Esophagus squamous epithelium (tissue), 5 donors: ENCODE measurements at regions not wholly inside any gene's neighbourhood (a gene's known extent, or its start where the extent isn't known, plus 50 kb on each side); places are given as distances from the start of the nearest gene placed in this dataset.

ENCODE experiments used
- DNase-seq: peaks from one replicate; lab custom pipeline; 2025; lab: John Stamatoyannopoulos, UW
- H3K27ac ChIP-seq, 4 donors: fragments of 200-600 bp; sonication (generic); one replicate each; pipeline ENCODE4 v1.5.1; 2016 to 2019; ENCODE audit warnings: mild to moderate bottlenecking in 1 of 4
- H3K27me3 ChIP-seq, 4 donors: fragments of 200-600 bp; sonication (generic); 1 replicate in 3 of 4; 2 replicates in 1 of 4; pipeline versions ENCODE4 v1.5.1 to v1.6.0; 2017 to 2021; ENCODE audit warnings: antibody characterized with exemption in 1 of 4
- H3K36me3 ChIP-seq, 3 donors: fragments of 200-600 bp; sonication (generic); one replicate each; pipeline ENCODE4 v1.5.1; 2016 to 2019
- H3K4me1 ChIP-seq, 3 donors: fragments of 200-600 bp; sonication (generic); one replicate each; pipeline ENCODE4 v1.5.1; 2017 to 2019
- H3K4me3 ChIP-seq, 4 donors: fragments of 200-600 bp; sonication (generic); 1 replicate in 3 of 4; 2 replicates in 1 of 4; pipeline ENCODE4 v1.5.1; 2016 to 2019; ENCODE audit warnings: mild to moderate bottlenecking in 2 of 4, moderate library complexity in 1 of 4
- H3K9me3 ChIP-seq, 3 donors: fragments of 200-600 bp; sonication (generic); one replicate each; pipeline ENCODE4 v1.5.1; 2016 to 2019
- CTCF ChIP-seq, 6 experiments: fragments of 450-650 bp in 4 of 6; fragments of 200-600 bp in 2 of 6; sonication (generic) in 2 of 6; IDR thresholded peaks; one replicate each; pipeline ENCODE4 v1.5.1; 2016 to 2019; ENCODE audit warnings: antibody characterized with exemption in 6 of 6, mild to moderate bottlenecking in 4 of 6, moderate library complexity in 4 of 6
- POLR2A ChIP-seq, 4 donors: fragments of 450-650 bp; IDR thresholded peaks; one replicate each; pipeline ENCODE4 v1.6.1; 2017; ENCODE audit warnings: antibody characterized with exemption in 4 of 4, mild to moderate bottlenecking in 4 of 4, moderate library complexity in 3 of 4
- WGBS, 2 donors: methylation state at CpG; one replicate each; pipeline ENCODE4 v1.1.5; 2018; 5-methylcytosine and 5-hydroxymethylcytosine counted together
- intact Hi-C: fragments of 100-400 bp; cut with DNase I; formaldehyde crosslinking; loops from one replicate; pipeline ENCODE4 v1.15.0; 2022
- donor health status: DM: yes; HTN: yes; CAD: no.

- TF ChIP-seq POLR2A (IDR thresholded peaks at IDR 0.05): no peak
- no peak for TF ChIP-seq CTCF (IDR thresholded peaks at IDR 0.05)
- no peak for DNase-seq
- Histone ChIP-seq H3K4me3 (no peak overlapping the region), H3K27ac (no peak overlapping the region), H3K9me3 (peaks cover 0 to 16% (median 6%) of the 10 kb centered on the region in 3 donors), H3K27me3 (no peaks in the 10 kb centered on the region), H3K4me1 (peaks cover 5 to 20% (median 11%) of the 10 kb centered on the region in 3 donors), H3K36me3 (no peaks in the 10 kb centered on the region)
- intact Hi-C loops: no loop called here
These were observed 176.8 kb upstream of the ECI2 start for GRCh38 chr6:4311976-4312860.

GRCh38 chr6:4309540-4309939 is 174.2 kb upstream of the ECI2 start:
- peaks cover 0 to 16% (median 6%) of the 10 kb centered on the region in 3 donors for H3K9me3 ChIP-seq
- no peak overlapping the region for H3K27ac ChIP-seq
- 50 to 60% methylated on average over 2 to 3 of the region's 3 CpGs for WGBS, 2 donors
- H3K4me3 ChIP-seq: no peak overlapping the region
- H3K4me1 ChIP-seq: peaks cover 0 to 9% (median 0%) of the 10 kb centered on the region in 3 donors
- no peaks in the 10 kb centered on the region for H3K27me3 ChIP-seq
- intact Hi-C loops: no loop called here
- TF ChIP-seq POLR2A (IDR thresholded peaks at IDR 0.05) (no peak), CTCF (IDR thresholded peaks at IDR 0.05) (no peak)
- DNase-seq: no peak
- H3K36me3 ChIP-seq: no peaks in the 10 kb centered on the region

- Histone ChIP-seq H3K27me3 (no peaks in the 10 kb centered on the region), H3K4me1 (peaks cover 0 to 5% (median 0%) of the 10 kb centered on the region in 3 donors), H3K36me3 (no peaks in the 10 kb centered on the region), H3K9me3 (peaks cover 0 to 15% (median 6%) of the 10 kb centered on the region in 3 donors), H3K4me3 (no peak overlapping the region), H3K27ac (no peak overlapping the region)
- intact Hi-C loops: no loop called here
- TF ChIP-seq CTCF (IDR thresholded peaks at IDR 0.05) (no peak), POLR2A (IDR thresholded peaks at IDR 0.05) (no peak)
- 0 to 3% methylated on average over 1 of the region's 1 CpG for WGBS, 2 donors
- no peak for DNase-seq
These were observed 173.0 kb upstream of the ECI2 start for GRCh38 chr6:4308364-4308763.

- DNase-seq: no peak
- Histone ChIP-seq H3K4me1 (no peaks in the 10 kb centered on the region), H3K4me3 (no peak overlapping the region), H3K9me3 (no peaks in the 10 kb centered on the region), H3K27me3 (no peaks in the 10 kb centered on the region), H3K27ac (no peak overlapping the region), H3K36me3 (no peaks in the 10 kb centered on the region)
- intact Hi-C loops: no loop called here
- TF ChIP-seq CTCF (IDR thresholded peaks at IDR 0.05) (no peak), POLR2A (IDR thresholded peaks at IDR 0.05) (no peak)
These were observed 169.6 kb upstream of the ECI2 start for GRCh38 chr6:4304927-4305455.

- TF ChIP-seq POLR2A (IDR thresholded peaks at IDR 0.05): no peak
- TF ChIP-seq CTCF (IDR thresholded peaks at IDR 0.05): no peak
- Histone ChIP-seq H3K36me3 (no peaks in the 10 kb centered on the region), H3K9me3 (no peaks in the 10 kb centered on the region), H3K27ac (no peak overlapping the region), H3K4me1 (no peaks in the 10 kb centered on the region), H3K27me3 (no peaks in the 10 kb centered on the region), H3K4me3 (no peak overlapping the region)
- DNase-seq: no peak
- intact Hi-C loops: no loop called here
- WGBS, 2 donors: 70 to 71% methylated on average over 1 of the region's 1 CpG
These were observed 168.3 kb upstream of the ECI2 start for GRCh38 chr6:4303638-4304037.
